ENCODE measurements at regions not wholly inside any gene's neighbourhood (a gene's known extent, or its start where the extent isn't known, plus 50 kb on each side); places are given as distances from the start of the nearest gene placed in this dataset.

- TF ChIP-seq ZNF274 (IDR thresholded peaks at IDR 0.05; ENCODE audit: low read depth, low read length): no peak
- no peak for TF ChIP-seq YY1 (IDR thresholded peaks at IDR 0.05; ENCODE audit: insufficient read depth, insufficient read length)
- TF ChIP-seq SUZ12 (IDR thresholded peaks at IDR 0.05; ENCODE audit: extremely low read depth, insufficient read depth, insufficient read length): no peak
These were observed 130.5 kb downstream of the SEC23A start for GRCh38 chr14:38972511-38972910.
